ENCODE measurements at regions not wholly inside any gene's neighbourhood (a gene's known extent, or its start where the extent isn't known, plus 50 kb on each side); places are given as distances from the start of the nearest gene placed in this dataset.

DNA sequence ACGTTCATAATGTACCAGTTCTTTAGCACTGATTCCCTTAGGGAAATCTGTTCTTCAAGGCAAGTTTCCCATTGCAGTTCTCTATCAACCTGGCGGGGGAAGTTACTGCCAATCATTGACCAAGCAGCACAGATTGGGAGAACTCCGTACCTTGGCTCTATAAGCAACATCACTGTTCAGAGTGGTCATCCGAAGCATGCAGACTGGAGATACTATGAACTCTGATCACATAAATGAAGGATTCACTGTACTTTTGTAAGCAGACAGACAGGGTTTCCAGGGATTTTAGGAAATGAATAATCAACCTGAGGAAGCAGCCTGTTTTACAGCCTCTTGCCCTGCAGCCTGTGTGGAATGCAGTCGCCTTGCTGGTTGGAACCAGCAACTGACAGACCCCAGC lies 63.8 kb upstream of the WWC2 start:
- dilution Hi-C loops (cut with MboI; ENCODE audit: extremely low pct_ligation_motif_present, low sequenced_read_pairs) = no loop called here
- no peak for DNase-seq (ENCODE audit: low read depth, low spot score)
- H3K36me3 ChIP-seq (ENCODE audit: control insufficient read depth in 2 of 2, extremely low read depth in 1 of 2, insufficient read depth in 2 of 2, low read length in 2 of 2) = no peaks in the 10 kb centered on the region
- intact Hi-C loops (cut with micrococcal nuclease) = no loop called here
- H3K4me2 ChIP-seq (ENCODE audit: insufficient read depth, low read length) = no peak overlapping the region
- H3K27me3 ChIP-seq (ENCODE audit: control insufficient read depth in 2 of 2, insufficient read depth in 2 of 2, low read length in 2 of 2) = peaks cover 6 to 7% of the 10 kb centered on the region in 2 experiments
- no peaks in the 10 kb centered on the region for H4K20me1 ChIP-seq (replicated peaks; ENCODE audit: control insufficient read depth, extremely low read depth, insufficient read depth, low read length)
- no peak overlapping the region for H3K27ac ChIP-seq (ENCODE audit: insufficient read depth, low read depth, low read length)
- ChIA-PET POLR2A (no interaction called here), CTCF (no interaction called here)
- H2AFZ ChIP-seq (ENCODE audit: low read depth, low read length) = no peak overlapping the region
- FAIRE-seq = no peak
- no peaks in the 10 kb centered on the region for H3K9me3 ChIP-seq (replicated peaks; ENCODE audit: control insufficient read depth, insufficient read depth, low read length)
- TF ChIP-seq, protein P1, sequence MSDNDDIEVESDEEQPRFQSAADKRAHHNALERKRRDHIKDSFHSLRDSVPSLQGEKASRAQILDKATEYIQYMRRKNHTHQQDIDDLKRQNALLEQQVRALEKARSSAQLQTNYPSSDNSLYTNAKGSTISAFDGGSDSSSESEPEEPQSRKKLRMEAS (IDR thresholded peaks at IDR 0.05; ENCODE audit: insufficient read depth, insufficient read length) = no peak
- TF ChIP-seq MYC (IDR thresholded peaks at IDR 0.05; ENCODE audit: low read depth, low read length) = no peak
- TF ChIP-seq EZH2 (IDR thresholded peaks at IDR 0.05; ENCODE audit: borderline replicate concordance, low read depth, low read length, severe bottlenecking) = no peak
- TF ChIP-seq POLR2A (IDR thresholded peaks at IDR 0.05; ENCODE audit: low read depth, low read length) = no peak
- TF ChIP-seq FOS (IDR thresholded peaks at IDR 0.05; ENCODE audit: borderline replicate concordance, insufficient read depth, low read length) = no peak
- TF ChIP-seq GATA2 (IDR thresholded peaks at IDR 0.05; ENCODE audit: insufficient read depth, insufficient read length, low read depth, low read length) = no peak
- H3K4me1 ChIP-seq (ENCODE audit: control insufficient read depth, extremely low read depth, insufficient read depth, low read length) = no peaks in the 10 kb centered on the region
- no peak overlapping the region for H3K9ac ChIP-seq (replicated peaks; ENCODE audit: extremely low read depth, insufficient read depth, low read length)
- no peaks in the 10 kb centered on the region for H3K79me2 ChIP-seq (ENCODE audit: control insufficient read depth, insufficient read depth, low read length)
- H3K4me3 ChIP-seq (replicated peaks in 1 of 3; ENCODE audit: insufficient read depth in 1 of 3, low read depth in 1 of 3, low read length in 3 of 3) = no peak overlapping the region
- BruUV-seq (replicated peaks) = no TSS peak
- H3K9me1 ChIP-seq (replicated peaks; ENCODE audit: control insufficient read depth, extremely low read depth, insufficient read depth, low read length) = no peaks in the 10 kb centered on the region

DNA sequence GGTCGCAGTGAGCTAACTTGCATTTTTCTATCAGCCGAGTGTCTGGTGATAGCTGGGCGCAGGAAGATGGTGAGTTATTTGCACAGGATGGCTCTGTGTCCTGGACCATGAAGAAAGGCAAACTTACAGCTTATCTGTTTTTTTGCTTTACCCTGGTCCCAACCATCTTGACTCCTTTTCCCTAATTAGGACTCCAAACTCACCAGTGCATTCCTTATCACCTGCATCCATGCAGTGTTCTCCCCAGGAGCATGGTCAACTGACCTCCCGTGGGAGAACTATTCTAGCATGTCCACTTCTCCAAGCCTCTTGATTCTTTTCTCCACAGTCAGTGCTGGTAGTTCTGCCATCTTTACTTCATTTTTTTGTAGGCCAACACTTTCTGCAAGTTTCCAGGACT lies 68.2 kb upstream of the WWC2 start:
- H3K79me2 ChIP-seq (ENCODE audit: control insufficient read depth, insufficient read depth, low read length) = no peaks in the 10 kb centered on the region
- dilution Hi-C loops (cut with MboI; ENCODE audit: extremely low pct_ligation_motif_present, low sequenced_read_pairs) = no loop called here
- H3K4me2 ChIP-seq (ENCODE audit: insufficient read depth, low read length) = no peak overlapping the region
- H3K27ac ChIP-seq (ENCODE audit: insufficient read depth, low read depth, low read length) = no peak overlapping the region
- H3K4me3 ChIP-seq (replicated peaks in 1 of 3; ENCODE audit: insufficient read depth in 1 of 3, low read depth in 1 of 3, low read length in 3 of 3) = no peak overlapping the region
- H3K9ac ChIP-seq (replicated peaks; ENCODE audit: extremely low read depth, insufficient read depth, low read length) = no peak overlapping the region
- TF ChIP-seq POLR2A (IDR thresholded peaks at IDR 0.05; ENCODE audit: low read depth, low read length) (no peak), GATA2 (IDR thresholded peaks at IDR 0.05; ENCODE audit: insufficient read depth, insufficient read length, low read depth, low read length) (no peak), POLR2AphosphoS5 (IDR thresholded peaks at IDR 0.05; ENCODE audit: insufficient read depth, low read depth, low read length) (no peak)
- no peaks in the 10 kb centered on the region for H3K36me3 ChIP-seq (ENCODE audit: control insufficient read depth in 2 of 2, extremely low read depth in 1 of 2, insufficient read depth in 2 of 2, low read length in 2 of 2)
- peaks cover 3 to 7% of the 10 kb centered on the region in 2 experiments for H3K27me3 ChIP-seq (ENCODE audit: control insufficient read depth in 2 of 2, insufficient read depth in 2 of 2, low read length in 2 of 2)
- no peaks in the 10 kb centered on the region for H3K4me1 ChIP-seq (ENCODE audit: control insufficient read depth, extremely low read depth, insufficient read depth, low read length)
- ChIA-PET CTCF (interaction anchor here (0.7 to 1.4 kb wide), 3 partner anchors 12 to 232 kb away, joined by 3 to 4 read pairs (median 3); no protein-coding TSS in a partner anchor), POLR2A (interaction anchor here (0.6 kb wide), 1 partner anchor 40 kb away, joined by 3 read pairs; no protein-coding TSS in a partner anchor)
- FAIRE-seq (no peak), DNase-seq (ENCODE audit: low read depth, low spot score) (no peak)
- H3K9me1 ChIP-seq (replicated peaks; ENCODE audit: control insufficient read depth, extremely low read depth, insufficient read depth, low read length) = no peaks in the 10 kb centered on the region
- intact Hi-C loops (cut with micrococcal nuclease) = no loop called here
- BruUV-seq (replicated peaks) = no TSS peak
- no peaks in the 10 kb centered on the region for H3K9me3 ChIP-seq (replicated peaks; ENCODE audit: control insufficient read depth, insufficient read depth, low read length)
- H4K20me1 ChIP-seq (replicated peaks; ENCODE audit: control insufficient read depth, extremely low read depth, insufficient read depth, low read length) = no peaks in the 10 kb centered on the region
- no peak overlapping the region for H2AFZ ChIP-seq (ENCODE audit: low read depth, low read length)
